Activated CD4-positive, alpha-beta T cell treated with anti-CD3 and anti-CD28 coated beads for 4 hours (primary cell): ENCODE measurements at regions not wholly inside any gene's neighbourhood (a gene's known extent, or its start where the extent isn't known, plus 50 kb on each side); places are given as distances from the start of the nearest gene placed in this dataset.

Source experiments
- DNase-seq, 2 donors: peaks; one replicate each; pipeline ENCODE4 v3.0.0-alpha.2; 2020

DNA sequence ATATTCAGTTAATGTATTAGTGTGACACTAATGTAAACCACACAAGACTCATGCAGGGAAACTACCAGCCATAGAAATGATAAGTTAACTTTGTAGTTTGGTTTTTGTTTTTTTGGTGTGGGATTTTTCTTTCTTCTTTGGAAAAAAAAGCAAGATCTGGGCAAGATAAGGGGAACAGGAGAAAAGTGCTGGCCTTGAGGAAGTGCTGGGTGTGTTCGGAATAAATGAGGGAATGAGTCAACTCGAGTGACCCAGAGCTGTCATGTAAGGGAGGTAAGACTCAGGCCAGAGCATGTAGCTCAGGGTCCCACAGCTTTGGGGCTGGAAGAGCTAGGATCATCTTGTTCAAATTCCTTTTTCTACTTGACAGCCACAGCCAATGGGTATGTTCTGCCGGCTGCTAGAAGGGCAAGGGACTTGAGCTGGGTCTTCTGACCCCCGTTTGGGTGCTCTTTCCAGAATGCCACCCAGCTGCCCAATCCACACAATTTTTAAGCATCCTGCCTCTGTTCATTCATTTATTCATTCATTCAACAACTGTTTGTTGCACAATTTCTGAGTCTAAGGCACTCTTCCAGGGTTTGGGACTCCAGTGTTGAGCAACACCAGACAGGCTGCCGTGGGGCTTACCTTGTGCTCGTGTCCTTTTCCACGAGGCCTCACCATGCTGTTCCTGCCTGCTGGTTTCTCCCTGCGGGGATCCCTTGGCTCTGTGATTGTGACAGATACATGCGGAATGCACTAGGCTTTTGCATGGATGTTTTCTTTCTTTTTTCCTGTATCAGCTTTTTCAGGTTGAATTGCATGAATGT is 54.5 kb downstream of the CLDN34 start:
- DNase-seq: no peak

DNA sequence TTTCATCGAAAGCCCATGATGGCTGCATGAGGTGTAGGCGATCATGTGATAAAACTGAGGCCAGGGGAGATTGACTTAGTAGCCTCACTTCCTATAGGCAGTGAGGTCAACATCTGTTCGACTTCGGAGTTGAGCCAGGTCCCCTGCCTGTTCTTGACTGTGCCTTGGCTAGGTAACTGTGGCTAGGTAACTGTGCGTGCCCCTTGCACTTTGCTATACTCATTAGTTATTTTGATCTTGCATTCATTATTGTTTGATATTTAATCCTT is 55.0 kb downstream of the CLDN34 start:
- DNase-seq: no peak

DNA sequence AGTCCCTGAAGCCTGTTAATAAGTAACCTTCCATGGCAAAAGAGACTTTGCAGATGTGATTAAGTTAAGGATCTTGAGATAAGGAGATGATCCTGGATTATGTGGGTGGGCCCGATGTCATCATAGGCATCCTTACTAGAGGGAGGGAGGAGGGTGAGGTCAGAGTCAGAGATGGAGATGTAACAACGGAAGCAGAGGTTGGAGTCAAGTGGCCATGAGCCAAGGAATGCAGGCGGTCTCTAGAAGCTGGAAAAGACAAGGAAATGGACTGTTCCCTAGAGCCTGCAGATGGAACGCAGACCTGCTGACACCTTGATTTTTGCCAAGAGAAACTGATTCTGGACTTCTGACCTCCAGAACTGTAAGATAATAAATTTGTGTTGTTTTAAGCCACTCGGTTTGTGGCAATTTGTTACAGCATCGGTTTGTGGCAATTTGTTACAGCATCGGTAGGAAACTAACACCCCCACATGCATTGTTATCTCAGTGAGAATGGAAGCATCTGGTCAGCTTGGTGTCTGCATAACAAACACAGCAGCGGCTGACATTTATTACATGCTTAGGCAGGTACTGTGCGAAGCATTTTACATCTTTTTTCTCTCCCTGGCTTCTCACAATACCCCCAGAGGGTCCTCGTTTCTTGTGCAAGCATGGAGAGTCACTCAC is 55.6 kb downstream of the CLDN34 start:
- no peak for DNase-seq

DNA sequence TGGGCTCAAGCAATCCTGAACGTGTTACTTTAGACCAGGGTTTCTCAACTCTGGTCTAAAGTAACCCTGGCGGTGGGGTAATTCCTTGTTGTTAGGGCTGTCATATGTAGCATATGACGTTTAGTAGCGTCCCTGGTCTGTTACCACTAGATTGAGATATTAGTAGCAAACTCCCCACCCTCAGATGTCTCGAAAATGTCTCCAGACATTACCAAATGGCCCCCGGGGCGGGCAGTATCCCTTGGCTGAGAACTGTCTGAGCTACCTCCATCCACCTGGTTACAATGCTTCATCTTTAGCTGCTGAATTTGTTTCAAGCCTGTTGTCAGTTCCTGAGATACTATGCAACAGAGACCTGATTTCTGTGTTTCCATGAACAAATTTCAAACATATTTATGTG is 56.7 kb downstream of the CLDN34 start:
- DNase-seq: no peak

DNA sequence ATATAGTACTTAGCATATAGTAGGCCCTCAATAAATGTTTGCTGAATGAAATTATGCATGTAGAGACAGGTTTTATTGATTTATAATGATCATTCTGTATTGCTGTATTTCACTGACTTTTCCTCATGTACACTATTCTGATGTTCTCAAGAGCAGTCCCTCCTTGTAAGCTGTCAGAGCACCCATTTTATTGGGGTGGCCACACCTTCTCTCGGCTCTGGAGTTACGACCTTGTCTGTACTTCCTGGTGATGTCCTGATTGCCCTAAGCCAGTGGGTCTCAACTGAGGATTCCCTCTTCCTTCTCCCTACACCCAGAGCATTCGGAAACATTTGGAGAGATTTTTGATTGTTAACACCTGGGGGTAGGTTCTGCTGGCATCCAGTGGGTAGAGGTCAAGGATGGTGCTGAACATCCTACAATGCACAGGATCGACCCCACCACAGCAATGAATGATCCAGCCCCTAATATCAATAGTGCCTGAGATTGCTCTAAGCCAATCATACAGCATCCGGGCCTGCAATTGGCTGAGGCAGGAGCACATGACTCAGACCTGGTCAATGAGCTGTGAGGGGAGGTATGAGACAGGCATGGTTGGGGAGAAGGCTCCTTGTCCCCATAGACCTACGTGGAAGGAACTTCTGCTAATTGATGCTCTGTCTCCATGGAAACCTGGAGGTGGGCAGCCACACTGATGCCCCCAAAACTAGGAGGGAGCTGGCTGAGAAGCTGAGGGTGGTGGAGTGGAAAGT is 58.8 kb downstream of the CLDN34 start:
- DNase-seq: no peak

DNA sequence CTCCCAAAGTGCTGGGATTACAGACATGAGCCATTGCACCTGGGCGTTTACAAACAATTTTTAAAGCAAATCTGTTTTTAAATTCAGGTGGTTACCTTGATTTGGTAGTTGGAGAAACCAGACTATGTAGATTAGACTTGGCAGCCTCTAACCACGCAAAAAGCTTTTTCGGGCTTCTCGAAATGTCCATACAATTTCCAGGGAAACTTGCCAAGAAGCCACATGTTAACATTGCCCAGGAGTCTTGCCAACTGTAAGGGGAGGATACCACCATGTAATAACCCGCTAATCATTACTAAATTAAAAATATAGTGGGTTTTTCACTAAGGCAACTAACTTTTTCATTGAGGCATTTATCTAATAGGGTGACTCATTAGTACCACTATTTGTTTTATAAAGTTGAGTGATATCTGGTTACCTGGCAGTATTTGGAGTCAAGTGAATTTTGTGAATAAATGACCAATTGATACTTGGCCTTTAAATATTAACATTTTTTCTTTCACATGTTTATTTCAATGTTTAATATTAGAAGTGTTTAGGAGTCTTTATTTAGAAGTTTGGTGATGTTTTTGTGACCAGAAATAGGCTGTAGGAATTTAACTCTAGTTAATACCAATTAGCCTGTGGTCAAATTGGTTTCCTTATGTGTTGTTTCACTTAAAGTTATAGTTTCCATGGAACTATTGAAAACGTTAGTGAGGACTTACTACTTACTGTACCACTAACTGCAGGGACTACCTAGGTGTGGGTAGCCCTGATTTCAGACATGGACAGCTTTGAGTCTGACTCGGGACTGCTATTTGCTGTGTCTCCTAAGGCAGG is 61.3 kb downstream of the CLDN34 start:
- DNase-seq: no peak

DNA sequence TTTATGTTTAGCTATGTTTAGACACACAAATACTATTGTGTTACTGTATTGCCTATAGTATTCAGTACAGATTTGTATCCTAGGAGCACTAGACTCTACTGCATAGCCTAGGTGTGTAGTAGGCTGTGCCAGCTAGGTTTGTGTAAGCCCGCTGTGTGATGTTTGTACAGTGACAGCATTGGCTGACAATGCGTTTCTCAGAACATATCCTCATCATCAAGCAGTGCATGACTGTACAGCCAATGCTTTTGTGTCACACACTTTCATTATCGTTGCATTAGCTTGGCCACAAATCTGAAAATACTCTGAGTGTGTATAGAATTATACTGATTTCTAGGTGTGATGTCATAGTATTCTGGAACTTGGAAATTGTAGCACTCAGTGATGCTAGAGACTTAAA is 63.4 kb downstream of the CLDN34 start:
- DNase-seq: no peak

DNA sequence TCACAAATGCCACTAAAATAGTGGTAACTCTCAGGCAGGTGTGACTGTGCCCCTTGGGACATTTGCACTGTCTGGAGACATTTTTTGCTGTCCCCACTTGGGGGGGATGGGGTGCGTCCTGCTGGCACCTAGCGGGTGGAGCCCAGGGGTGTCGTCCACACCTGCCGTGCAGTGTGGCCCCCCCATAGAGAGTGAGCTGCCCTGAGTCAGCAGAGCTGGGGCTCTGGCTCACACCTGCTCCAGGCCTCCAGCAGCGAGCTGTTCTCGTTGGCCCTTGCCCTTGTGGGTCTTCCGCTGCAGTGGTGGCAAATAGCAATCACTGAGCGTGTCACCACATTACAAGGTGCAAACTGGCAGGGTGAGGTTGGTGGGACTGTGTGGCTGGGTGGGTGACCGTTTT is 64.6 kb downstream of the CLDN34 start:
- DNase-seq: no peak

DNA sequence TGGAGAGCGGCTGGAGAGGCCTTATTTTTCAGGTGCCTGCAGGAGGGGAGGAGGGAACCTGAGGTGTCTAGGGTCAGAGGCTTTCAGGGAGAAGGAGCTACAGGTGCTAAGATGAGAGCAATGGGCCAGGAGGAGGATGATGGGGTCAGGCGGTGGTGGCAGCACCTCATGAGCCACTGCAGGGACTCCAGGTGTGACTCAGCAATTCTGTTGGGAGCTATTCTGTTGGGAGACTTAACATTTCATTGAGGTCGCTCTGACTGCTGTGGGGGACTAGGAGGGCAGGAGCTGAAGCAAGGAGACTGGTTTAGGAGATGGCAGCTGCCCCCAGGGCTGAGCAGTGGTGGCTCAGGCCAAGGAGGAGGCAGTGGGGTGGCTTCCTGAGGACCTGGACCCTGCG is 65.0 kb downstream of the CLDN34 start:
- no peak for DNase-seq

DNA sequence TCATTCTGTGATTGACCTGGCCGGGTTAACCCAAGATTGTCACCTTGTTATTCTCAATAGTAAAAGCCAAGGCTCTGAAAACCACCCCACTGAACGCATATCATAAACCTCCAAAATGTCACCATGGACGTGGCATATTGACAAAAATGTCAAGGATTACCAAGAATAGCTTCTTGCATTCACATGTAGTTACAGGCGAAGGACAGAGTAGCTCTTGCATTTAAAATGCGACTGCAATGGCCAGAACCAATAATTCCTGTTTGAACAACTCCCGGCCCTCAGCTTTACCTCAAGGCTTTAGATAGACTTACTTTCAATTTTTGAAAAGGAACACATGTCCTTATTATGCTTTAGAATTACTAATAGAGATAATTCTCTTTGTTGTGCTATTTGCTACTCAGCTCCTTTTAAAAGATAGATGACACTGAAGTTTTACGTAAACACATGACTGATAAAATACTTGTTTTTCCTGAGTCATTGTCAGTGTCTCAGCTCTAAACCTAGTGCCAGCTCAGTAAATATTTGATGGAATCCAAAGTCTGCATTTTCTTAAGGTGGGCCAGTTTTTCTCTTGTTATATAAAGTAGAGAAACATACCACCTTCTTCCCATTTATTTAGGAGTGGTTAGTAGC is 66.3 kb downstream of the CLDN34 start:
- no peak for DNase-seq

DNA sequence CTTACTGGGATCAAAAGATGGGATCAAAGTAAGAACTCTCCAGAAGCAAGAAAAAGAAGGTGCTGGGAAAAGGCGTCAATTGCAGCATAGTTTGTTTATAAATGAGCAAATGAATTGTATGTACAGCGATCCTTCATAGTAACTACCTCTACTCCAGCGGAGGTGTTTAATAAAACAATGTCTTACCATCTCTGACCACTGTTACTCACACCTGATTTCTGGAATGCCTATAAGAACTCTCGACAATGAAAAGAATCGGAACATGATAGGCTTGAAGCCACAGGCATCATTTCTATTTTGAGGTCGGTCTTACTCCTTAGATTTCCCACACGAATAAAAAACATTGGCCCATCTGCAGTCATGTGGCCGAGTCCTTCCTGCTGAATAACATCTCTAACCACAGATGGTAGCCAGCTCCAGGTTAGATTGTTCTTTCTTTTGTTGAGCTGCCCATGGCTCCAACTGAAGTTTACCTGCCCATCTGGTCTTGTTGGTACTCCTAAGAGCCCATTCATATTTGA is 67.6 kb downstream of the CLDN34 start:
- no peak for DNase-seq

DNA sequence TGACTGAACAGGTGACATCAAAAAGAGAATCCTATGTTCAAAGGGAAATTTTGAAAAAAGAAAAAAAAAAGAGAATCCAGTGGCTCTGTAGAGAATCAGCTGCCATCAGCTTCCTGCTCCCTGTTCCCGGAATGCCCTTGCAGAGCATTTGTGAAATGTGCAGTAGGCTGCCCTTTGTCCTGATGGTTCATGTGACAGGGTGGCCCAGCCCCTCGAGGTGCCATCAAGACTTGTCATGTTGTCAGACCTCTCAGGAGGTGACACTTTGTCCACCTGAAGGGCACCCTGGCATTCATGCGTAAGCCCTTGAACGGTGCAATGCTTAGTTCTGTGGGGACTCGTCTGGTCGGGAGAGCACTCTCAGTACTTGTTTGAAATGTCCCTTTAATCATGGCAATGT is 71.4 kb downstream of the CLDN34 start:
- DNase-seq: no peak

DNA sequence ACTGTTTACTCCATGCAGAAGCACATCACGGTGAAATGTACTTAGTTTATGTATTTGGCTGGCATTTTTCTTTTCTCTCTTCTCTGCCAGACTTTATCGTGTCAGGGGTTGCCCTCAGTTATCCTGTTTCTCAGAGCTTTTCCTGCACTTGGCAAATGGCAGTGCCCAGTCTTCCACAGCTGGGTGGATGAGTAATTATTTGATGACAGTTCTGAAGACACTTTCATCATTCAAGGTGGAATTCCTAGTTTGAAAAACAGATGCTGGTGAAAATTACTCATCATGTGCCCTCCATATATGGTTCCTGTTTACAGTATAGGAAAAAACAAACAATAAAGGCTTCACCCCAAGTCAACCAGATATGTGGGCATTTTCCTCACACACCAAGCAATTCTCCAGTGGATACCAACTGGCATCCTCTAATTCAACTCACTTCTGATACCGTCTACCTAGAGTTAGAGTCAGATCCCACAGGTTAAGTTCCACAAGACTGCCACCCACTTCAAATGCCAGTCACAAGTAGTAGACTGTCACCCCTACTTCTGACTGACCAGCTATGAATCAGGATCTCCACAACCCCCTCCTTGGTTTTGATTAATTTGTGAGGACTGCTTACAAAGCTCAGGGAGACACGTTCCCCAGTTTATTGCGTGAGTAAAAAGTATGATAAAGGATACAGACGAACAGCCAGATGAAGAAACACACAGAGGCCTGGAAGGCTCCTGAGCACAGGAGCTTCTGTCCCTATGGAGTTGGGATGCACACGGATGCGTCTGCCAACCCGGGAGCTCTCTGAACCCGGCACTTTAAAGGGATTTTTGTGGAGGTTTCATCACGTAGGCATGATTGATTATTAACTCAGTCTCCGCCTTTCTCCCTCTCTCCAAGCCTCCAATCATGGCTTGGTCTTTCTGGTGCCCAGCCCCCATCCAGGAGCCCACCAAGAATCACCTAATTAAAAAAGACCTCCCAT is 72.9 kb downstream of the CLDN34 start:
- no peak for DNase-seq

DNA sequence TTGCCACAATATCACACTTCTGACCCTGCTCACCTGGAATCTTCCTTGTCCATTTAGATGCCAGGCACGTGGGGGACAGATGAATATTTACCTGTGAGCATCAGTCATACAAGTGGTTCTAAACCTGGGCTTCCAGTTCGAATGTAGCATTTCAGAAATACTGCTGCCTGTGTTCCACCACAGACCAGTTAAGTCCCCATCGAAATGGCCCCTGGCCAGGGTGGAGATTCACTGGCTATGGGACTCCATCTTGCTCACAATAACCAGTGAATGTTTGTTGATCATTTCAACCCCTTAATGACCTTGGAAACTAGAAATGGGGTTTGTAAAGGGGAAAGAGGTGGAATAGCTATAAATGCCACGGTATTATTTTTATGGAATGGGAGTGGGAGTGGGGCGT is 73.8 kb downstream of the CLDN34 start:
- DNase-seq: no peak

DNA sequence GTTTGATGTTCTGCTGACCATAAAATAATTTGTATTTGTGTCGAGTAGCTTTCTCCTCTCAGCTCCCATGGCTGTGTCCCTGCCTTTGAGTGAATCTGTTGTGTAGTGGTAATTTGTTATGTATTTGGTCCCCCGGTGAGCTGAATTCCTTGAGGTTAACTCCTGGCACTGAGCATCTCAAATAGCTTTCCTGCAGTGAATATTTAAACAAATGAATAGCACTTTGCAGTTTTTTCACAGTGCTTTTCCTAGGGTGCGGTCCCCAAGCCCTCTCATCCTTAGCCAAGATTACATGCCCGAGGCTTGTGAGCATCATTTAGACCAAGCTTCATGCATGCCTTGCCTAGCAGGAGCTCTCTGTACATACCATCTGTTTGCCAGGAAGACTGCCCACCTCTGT is 74.2 kb downstream of the CLDN34 start:
- DNase-seq: no peak

DNA sequence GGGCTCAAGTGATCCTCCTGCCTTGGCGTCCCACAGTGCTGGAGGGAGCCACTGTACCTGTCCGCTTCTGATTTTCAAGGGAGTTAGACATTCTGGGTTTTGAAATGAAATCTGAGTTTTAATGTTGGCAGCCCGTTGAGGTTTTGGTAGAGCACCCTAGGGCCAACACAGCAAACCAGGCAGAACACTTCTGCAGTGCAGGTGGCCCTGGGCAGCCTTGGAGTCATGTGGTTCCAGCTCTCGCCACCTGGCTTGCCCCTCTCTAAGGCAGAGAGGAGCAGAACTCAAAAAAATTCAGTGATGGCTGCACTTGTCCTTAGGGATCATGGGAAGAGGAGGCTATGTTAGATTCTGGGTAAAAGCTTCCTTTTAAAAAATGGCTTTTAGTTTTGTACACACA is 74.9 kb downstream of the CLDN34 start:
- no peak for DNase-seq

DNA sequence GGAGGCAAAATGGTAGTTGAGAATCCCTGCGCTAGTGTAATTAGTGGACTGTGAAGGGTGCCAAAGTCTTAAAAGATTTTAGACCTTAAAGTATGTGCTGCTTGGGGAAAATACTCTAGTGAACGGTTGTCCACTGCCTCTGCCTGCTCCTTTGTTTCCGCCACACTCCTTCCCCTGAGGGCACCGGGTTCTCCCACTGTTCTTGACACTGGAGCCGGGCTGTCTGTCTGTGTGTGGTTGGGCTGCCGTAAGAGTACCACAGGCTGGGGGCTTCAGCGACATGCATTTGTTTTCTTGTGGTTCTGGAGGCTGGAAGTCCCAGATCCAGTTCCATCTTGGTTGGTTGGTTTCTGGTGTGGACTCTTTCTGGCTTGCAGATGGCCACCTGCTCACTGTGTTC is 76.2 kb downstream of the CLDN34 start:
- no peak for DNase-seq

DNA sequence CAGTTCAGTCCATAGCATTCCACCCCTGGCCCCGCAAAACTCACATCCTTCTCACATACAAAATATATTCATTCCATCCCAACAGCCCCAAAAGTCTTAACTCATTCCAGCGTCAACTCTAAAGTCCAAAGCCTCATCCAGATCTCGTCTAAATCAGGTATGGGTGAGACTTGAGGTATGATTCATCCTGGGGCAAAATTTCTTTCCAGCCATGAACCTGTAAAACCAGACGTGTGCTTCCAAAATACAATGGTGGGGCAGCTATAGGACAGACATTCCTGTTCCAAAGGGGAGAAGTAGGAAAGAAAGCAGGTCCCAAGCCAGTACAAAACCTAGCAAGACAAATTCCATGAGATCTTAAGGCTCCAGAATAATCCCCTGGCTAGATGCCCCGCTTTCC is 76.9 kb downstream of the CLDN34 start:
- DNase-seq: no peak

DNA sequence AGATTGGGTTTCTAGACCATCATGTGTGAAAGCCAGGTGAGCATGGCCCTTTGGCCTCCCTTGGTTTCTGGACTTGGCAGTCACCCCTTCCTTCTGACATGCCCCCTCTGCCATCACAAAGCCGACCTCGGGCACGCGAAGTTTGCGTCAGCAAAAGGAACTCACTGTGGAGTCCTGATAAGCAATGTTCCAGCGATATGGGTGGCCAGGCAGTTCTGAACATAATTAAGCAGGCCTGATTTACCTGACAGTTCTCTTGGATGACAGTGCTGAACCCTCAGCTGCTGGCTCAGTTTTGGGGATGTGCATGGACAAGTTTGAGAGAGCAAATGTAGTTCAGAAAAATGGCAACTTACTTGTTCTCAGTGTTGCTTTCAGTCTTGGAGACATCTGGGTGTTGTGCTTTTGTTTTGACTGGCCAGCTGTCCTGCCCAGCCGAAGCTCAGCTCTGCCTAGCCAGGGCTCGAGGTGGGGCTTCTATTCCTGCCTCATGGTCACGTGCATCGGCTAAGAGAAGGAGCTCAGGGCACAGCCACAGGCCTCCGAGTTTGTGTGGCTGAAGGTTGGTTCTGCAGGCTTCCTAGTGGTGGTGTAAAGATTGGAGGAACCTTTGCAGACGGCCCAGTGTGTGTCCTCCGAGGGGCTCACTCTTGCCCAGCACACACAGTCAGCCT is 78.3 kb downstream of the CLDN34 start:
- no peak for DNase-seq

DNA sequence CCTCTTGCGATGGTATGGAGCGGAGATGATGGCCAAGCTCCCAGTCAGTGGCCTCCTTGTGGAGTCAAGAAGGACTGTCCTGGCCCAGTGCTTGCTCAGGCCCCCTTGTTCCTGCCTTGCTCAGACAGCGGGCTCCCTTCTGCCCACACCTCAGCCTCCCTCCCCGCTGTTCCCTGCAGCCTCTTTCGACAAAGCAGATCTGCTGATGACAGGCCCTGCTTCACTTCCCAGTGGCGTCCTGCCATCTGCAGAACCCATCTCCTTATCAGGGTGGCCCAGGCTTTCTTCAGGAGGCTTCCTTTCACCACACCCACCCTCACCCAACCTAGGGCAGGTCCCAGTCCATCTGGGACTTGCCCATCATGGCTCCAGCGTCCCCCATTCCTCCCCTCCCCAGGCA is 80.0 kb downstream of the CLDN34 start:
- DNase-seq: no peak

DNA sequence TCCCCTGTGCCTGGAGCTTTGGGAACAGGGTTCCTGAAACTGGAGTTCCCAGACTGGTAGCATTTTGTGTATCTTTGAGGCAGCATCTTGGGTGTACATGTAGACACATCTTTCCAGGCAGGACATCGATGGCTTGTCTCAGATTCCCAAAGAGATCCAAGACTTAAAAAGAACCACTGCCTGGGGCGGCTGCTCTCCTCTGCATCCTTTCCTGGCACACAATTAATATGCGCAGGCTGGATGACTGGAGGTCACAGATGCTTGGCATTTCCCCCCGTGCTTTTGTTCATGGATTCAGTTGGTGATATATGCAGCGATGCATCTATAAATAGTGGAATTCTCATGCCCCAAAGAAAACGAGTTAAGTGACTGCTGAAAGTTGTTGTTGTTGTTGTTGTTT is 80.5 kb downstream of the CLDN34 start:
- DNase-seq: no peak
